DMS53 (cell line): ENCODE measurements at regions not wholly inside any gene's neighbourhood (a gene's known extent, or its start where the extent isn't known, plus 50 kb on each side); places are given as distances from the start of the nearest gene placed in this dataset.

ENCODE experiments used
- DNase-seq: peaks from one replicate; lab custom pipeline; 2025; lab: John Stamatoyannopoulos, UW

DNA sequence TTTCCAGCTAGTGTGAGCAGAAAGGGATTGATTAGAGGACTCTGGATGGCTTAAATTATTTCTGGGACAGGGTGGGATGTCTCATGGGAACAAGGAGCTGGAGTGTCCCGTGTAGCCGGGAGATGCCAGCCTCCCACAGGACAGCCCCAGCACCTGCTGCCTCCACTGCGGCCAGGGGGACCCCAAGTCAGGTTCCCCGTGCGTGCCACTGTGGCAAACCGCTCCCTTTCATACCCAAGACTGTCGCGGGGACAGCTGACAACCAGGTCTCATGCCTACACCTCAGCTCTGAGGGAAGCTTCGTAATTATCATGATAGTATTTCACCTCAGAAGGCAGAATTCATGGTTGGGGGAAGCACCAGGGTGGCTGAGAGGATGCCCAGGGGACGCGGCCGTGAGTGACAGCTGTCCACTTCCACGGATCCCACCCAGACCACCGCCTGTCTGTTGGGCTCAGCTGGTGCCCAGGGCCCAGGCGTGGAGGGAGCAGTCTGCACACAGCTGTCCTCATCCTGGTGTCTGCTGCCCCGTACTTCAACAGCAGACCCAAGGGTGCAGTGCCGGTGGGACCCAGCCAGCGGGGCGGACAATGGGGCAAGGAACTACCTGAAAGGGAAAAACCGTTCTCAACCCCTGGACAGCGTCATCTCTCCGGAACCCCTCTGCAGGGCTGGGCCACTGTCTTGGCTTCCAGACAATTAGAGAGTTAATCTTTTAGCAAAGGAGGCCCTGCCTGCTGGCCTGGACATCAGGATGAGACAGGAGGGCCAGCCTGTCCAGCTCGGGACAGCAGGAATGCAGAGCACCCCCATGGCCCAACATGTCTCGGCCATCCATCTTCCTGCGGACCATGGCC, 166.9 kb downstream of the OLFM1 start:
- DNase-seq, result no peak

DNA sequence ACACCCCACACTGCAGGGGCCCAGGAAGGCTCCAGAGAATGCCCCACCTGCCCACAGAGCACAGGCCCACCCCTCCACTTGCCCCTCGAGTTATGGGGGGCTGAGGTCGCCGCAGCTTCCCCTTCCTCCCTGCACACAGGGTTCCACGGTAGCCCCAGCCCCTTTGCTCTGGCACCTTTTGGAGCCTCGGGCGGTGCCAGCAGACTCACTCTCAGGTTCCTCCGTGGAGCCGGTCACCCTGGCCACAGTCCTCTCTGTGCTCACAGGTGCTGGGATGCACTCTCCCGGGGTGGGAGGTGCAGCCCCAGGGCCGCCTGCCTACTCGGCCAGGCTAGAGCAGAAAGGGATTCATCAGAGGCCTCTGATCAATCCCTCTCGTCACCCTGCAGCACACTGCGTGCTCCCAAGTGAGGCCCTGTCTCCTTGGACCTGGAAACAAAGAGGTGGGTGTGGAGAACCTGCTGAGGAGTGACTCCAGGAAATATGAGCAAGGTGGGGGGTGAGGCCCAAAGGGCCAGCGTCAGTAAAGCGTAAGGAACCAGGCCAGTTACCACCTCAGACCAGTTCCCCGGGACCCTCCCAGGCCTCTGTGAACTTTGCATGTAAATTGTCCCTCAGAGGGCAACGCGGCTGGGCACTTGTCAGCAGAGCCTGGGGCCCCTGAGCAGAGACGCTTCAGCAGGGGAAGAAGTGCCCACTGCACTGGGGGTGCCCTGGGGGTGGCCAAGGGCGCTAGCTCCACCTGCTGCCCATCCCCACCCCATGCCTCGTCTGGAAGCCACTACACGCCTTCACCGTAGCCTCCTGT, 167.8 kb downstream of the OLFM1 start:
- DNase-seq, result no peak

DNA sequence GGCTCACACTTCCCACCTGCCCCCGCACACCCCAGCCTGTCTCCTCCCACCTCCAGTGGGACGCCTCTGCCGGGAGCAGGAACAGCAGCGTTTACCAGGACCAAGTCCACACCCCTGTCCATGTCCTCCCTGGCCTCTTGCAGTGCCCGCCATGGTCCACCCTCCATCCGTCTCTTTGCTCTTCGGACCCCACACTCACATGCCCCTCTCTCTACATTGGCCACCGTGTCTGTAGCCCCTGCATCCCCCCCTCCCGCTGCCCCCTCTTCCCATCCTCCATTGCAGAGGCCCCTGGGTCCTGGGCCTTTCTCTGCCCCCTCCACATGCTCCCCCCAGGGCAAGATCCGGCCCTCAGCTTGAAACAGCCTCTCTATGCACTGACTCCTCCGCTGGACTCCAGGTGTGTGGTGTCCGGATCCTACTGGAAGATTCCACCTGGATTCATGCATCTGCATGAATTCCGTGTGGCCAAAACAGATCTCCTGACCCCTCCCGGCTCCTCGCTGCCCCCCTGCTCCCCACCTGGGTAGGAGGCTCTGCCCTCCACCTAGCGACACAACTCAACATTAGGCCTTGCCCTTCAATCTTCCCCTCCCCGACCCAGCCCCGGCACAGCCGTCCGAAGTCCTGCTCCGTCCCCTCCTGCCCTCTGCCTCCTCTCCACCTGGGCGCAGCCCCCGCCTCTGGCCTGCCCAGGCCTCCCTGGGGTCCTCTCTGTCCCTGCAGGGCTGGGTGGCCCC, 168.5 kb downstream of the OLFM1 start:
- no peak for DNase-seq

DNA sequence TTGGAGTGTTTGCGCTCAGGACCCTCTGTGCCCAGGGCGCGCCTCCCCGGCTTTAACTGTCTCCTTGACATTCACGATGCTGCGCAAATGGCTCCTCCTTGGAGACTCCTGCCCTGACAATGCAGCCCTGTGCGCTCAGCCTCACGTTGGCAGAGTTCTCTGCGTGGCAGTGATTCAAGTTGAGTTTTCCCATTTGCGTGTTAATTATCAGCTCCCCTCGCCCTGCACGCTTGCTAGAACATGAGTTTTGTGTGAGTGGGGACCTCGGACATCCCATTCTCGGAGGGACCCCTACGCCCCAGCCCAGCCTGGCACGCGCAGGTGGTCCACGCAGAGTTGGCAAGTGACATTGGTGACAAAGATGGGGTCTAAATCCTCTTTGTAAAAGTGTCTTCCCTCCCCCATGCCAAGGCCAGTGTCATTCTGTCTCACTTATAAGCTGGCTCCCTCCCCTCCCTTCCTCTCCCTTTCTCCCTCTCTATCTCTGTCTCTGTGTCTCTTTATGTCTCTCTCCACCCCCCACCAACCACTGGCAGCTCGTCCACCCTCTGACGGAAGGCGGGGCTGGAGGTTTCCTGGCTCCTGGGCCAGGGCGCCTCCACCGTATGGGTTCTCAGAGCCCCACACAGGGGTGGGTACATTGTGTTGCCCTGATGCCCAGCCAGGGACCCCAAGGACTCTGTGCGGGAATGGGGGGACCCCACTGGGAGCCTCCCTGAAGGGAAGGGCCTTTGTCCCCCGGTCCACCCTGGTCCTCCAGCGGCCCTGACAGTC, 169.3 kb downstream of the OLFM1 start:
- no peak for DNase-seq

DNA sequence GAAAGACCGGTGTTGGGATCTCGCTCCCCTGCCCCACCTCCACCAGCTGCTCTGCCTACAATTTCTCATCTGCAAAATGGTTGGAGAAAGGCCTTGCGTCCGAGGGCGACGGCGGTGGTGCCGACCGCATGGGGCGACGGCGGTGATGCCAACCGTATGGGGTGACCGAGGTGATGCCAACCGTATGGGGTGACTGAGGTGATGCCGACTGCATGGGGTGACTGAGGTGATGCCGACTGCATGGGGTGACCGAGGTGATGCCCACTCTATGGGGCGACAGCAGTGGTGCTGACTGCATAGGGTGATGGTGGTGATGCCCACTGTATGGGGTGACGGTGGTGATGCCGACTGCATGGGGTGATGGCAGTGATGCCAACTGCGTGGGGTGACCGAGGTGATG, 171.0 kb downstream of the OLFM1 start:
- no peak for DNase-seq

DNA sequence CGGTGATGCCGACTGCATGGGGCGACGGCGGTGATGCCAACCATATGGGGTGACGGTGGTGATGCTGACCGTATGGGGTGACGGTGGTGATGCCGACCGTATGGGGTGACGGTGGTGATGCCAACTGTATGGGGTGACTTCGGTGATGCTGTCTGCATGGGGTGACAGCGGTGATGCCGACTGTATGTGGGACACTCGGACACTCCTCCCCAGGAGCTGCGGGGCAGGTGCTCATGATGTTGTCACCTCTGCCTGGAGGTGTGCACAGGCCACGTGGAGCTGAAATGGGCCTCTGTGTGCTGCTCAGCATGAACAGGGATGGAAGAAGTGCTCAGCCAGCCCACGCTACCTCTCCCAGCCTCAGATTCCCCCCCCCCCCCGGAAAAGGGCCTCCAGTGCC, 171.8 kb downstream of the OLFM1 start:
- DNase-seq, result no peak

DNA sequence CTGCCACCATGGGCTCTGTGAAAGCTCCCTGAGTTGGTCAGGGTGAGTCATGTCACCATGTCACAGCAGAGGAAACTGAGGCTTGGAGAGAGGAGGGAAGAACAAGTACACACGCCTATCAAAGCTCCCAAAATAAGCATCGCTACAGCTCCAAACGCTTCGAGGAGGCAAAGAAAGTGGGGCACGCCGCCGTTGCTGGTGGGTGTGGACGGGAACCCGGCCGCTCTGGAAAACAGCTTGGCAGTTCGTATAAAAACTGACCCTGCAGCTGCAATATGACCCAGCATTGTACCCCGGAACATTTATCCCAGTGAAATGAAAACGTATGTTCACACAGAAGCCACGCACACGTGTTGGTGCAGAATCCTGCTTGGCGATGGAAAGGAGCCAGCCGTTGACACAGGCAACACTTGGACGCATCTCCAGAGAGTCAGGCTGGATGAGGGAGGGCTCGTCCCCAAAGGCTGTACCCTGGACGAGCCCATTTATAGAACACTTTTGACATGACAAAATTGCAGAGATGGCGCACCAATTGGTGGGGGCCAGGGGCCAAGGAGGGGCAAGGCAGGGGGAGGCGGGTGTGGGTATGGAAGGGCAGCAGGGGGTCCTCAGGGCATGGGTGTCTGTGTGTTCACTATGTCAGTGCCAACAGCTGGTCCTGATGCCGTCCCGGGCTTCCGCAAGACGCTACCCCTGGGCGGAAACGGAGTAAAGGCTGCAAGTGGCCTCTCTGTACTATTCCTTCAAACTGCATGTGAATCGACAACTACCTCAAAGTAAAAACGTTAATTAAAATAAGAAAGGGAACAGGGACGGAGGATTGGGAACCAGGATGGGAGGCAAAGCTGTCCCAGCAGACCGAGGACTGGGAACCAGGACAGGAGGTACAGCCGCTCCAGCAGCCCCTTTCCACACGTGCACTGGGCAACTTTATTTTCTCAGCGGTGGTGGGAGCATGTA, 173.0 kb downstream of the OLFM1 start:
- no peak for DNase-seq

DNA sequence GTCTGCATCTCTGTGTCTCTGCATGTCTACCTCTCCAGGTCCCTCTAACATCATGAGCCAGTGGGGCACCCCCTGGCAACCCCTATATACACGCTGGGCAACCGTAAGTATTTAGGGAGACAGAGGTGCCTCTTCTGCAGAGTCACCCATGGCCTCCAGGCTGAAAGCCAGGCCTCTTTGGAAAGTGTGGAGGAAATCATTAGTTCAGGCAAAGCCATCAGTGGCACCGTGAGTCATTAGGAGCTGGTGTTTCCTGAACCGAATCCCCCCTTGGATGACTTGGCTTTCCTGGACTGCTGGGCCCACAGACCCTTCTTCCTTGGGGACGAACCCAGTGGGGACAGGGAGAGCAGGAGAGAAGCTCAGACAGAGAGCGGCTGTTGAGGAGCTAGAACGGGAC, 174.8 kb downstream of the OLFM1 start:
- no peak for DNase-seq

DNA sequence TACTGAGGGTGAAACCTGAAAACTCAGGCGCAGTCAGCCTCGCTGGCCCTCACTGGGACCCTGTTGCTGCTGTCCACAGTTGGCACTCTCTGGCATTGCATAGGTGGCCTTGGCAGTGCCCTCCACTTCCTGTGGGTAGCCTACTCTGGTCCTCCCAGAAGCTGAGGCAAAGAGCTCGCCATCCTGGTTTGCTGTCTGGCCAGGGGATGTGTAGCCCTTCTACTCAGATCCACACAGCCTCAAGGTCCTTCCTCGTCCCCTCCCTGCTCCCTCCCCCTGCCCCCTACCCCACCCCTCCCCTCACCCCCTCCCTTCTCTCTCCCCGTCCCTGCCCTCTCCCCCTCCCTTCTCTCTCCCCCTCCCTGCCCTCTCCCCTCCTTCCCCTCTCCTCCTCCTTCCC, 176.0 kb downstream of the OLFM1 start:
- no peak for DNase-seq

DNA sequence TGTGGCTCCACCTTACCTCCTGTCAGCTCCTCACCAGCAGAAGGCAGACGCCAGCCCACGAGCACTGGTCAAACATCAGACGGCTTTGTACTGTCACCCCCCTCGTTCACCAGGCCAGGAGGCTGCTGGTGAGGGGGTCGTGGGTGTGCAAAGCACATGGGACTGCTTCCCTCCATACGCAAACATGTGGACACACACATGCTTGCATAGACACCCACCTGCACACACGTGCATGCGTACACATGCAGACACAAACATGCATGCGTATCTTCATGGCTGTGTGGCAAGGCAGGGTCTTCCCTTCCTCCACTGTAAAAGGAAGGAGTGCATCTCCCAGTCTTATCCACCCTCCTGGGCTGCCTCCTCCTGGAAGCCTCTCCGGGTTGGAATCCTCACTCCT, 178.5 kb downstream of the OLFM1 start:
- no peak for DNase-seq

DNA sequence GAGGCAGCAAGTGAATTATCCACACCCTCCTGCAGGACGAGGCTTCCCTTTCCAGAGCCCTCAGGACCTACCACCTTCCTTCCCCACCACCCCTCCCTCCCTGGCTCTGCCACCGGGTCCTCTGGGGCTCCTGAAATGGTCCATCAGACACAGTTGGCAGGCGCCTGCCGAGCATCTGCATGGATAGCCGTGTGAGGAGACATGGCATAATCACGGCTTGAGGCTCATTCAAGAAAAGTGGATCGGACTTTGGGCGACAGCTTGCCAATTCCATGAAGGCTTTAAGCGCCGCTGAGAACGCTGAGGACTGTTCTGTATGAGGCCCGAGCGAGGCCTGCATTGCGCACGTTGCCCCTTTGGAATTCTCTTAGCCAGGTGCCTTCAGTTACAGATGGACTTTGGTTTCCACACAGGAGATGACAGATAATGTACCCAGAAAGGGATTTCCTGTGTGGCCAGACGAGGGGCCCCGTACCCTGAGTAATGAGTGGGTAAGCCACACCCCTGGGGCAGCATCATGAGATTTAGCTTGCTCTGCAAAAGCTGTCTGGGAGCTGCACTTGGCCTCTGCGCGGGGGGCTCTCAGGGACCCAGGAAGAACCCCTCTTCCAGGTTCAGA, 179.8 kb downstream of the OLFM1 start:
- DNase-seq, result no peak

DNA sequence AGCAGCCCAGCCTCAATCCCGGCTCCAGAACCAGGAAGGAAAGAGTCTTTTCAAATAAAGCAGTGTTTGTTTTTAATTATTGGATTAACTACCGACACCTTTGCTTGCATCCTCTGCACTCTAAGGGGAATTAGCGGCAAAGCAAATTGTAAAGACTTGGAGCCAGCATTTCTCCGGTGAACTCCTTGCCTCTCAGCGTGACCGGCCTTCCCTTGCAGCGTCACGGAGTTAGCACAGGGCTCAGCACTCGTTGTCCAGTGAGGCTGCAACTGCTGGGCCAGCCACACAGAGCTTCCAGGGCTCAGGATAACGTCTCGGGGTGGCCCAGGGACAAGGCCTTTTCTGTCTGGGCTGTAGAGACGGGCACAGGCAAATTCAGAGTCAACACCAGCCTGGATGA, 180.6 kb downstream of the OLFM1 start:
- DNase-seq, result no peak

DNA sequence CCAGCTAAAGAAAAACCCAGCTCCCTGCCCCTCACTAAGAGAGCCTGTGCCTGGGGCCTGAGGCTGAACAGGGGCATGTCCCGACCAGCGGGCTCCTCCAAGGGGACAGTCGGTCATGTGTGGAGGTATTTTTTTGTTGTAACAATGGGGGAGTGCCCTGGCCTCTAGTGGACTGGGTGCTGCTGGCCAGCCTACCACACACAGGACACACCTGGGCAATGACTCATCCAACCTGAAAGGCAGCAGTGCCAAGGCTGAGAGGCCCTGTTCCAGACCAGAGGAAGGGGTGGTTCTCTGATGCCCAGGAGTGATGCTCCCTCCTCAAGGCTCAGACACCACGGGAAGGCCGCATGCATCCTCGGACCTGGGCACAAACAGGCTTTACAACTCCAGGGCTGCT, 181.5 kb downstream of the OLFM1 start:
- no peak for DNase-seq

DNA sequence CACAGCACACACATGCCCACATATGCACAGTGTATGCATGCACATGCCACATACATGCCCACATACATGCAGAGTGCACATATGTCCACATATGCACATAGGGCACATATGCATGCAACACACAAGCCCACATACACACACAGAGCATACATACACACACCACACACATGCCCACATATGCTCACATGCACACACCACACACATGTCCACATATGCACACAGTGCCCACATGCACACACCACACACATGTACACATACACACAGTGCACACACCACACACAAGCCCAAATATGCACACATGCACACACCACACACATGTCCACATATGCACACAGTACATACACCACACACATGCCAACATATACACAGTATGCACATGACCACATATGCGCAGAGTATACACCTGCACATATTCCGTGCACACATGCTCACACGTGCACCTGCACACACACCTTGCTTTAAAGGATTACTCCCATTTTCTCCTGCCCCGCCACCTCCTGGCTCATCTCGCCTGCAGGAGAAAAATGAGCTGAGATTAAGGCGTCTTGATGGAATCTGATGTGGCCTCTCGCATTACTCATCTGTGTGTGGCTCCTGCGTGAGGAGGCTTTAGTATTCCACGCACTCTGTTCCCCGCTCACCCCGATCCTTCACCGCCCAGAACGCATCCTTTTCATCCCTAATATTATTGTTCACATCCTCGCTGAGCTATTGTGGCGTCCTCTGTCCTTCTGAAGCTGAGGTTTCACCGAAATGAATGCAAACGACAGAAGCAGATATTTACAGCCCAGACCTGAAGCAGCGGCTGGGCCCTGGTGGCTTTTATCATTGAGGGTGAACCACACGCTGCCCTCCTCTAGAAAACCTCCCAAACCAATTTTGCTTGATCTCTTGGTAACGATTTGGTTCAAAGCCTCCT, 182.7 kb downstream of the OLFM1 start:
- DNase-seq, result no peak

DNA sequence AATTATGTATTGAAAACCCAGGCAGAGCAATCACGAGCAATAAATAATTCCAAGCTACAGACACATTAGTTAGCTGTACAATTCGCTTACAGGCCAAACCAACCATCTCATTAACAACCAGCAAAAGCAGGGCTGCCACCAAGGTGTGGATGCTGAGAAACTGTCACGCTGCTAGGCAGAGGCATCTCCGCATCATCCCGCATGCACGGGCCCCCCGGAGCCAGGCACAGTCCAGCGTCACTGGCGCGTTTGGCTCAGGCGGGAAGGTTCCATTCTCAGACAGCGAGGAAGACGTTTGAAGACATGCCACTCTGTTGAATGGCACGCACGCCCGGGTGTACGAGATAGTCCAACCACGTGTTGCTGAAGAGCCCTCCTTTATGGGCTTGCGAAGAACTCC, 184.0 kb downstream of the OLFM1 start:
- no peak for DNase-seq

DNA sequence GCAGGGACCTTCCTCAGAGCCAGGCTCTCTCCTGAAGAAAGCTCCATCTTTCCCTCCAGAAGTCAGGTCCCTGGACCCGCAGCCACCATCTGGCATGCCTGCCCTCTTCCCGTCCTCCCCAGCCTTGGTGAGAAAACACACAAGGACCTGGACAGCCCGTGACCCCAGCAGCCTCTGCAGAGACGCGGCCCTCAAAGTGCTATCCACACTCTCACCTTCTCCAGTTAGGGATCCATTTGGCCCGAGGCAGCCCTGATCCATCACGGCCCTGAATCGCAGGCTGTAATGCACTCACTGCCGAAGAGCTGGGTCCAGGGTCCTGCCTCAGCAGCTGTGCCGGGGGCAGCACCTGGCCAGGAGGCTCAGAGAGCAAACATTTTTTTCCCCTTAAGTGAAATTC, 185.1 kb downstream of the OLFM1 start:
- no peak for DNase-seq

DNA sequence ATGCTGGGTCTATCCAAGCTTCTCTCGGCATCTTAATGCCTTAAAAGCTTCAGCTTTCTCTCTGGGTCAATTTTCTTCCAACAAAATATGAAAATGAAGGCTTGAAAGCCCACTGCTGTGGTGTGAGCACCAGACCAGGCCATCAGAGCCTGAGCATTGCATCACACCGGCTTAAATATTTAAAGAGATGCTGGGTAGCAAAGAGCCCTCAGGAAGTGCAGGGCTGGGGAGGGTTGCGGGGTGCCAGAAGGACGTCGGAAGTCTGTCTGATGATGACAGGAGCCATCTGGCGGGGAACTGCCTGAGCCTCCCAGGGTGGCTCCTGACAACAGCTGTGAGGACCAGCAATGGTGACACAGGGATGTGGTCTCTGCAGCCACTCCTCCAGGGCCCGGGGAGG, 185.5 kb downstream of the OLFM1 start:
- no peak for DNase-seq

DNA sequence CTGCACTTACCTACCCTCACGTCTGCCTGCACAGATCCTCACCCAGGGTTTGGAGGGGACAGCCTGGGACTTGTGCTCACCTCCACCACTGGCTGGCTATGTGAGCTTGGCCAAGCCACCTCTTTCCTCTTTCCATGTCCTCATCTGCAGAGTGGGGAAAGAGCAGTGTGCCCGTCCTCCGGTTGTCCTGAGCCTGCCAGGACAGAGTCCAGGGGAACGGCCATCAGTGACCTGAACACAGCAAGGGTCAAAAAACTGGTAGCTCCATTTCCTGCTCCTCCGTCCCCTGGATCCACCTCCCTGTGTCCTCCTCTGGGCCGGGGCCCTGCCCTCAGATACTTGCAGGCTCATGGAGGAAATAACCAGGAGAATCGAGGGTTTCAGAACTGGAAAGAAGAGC, 187.7 kb downstream of the OLFM1 start:
- no peak for DNase-seq

DNA sequence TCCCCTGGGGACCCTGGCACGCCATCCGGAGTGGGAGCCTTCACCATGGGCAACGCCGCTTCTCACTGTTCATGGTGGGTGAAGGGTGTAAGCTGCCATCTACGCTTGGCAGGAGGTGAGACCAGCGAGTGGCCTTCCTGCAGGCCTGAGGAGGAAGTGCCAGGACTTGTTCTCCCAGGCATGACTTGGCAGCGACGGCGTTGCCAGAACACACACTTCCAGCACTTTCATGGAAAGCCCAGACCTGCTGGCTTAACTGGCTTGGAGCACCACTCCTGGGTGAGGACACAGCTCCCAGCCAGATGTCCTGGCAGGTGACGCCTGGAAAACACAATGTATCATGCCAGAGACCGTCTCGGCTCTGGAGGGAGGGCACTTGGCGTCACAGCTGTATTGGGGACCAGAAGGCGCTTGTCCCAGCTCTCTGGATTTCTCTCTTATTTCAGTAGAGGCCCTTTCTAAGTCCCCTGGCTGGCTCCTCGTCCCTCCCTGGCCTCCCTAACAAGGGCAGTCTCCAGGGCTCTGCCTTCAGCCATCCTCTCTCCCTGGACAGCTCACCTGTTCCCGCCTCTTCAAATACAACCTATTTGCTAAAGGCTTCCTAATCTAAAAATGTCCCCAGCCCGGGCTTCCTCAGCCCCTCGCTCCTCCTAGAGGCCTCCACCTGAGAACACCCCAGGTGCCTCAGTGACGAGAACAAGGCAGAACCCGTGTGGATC, 188.3 kb downstream of the OLFM1 start:
- DNase-seq, result no peak
